ENCODE measurements at regions not wholly inside any gene's neighbourhood (a gene's known extent, or its start where the extent isn't known, plus 50 kb on each side); places are given as distances from the start of the nearest gene placed in this dataset.

DNA sequence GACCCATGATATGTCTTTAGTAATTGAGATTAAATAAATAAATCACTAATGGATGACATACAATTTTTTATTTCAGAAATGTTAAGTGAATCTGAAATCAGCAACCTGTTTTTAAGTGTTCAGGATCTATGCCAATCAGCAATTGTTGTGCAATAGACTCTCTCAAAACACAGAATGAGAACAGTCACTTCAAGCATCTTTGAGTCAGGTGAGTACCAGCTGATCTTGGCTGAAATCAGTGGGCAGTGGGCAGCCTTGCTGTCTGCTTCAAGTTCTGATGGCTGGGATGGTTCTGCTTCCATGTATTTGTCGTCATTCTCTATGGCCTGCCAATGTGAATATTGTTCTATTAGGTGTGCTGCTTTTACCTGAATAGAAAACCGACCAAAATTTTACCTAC, 82.3 kb upstream of the NRG3 start:
- no peak for TF ChIP-seq CTCF (IDR thresholded peaks at IDR 0.05; ENCODE audit: control extremely low read depth in 1 of 3, insufficient read depth in 1 of 3, low read depth in 1 of 3, low read length in 3 of 3)
- no peak for TF ChIP-seq SIN3A (conservative IDR thresholded peaks at IDR 0.05 in 1 of 2, IDR thresholded peaks at IDR 0.05 in 1 of 2; ENCODE audit: low read depth in 1 of 2, low read length in 2 of 2)
